K562 (cell line): ENCODE measurements at regions not wholly inside any gene's neighbourhood (a gene's known extent, or its start where the extent isn't known, plus 50 kb on each side); places are given as distances from the start of the nearest gene placed in this dataset.
"Not testable (repeated sequence)": the region's sequence is repeated elsewhere in the genome, so short reads cannot be mapped to it uniquely, and the experiment has no call there.

ENCODE experiments used
- ATAC-seq: fragments of 200-7000 bp; cut with Tn5 transposase; 3 replicates; pipeline ENCODE4 v1.9.1; 2020; ENCODE audit warnings: moderate library complexity
- BruUV-seq: library from RNA; stranded (reverse); fragments of 400-500 nt; replicated peaks from 2 replicates; lab custom pipeline; 2021; lab: Mats Ljungman, UMichigan
- CTCF ChIA-PET: fragments of 300-600 bp; formaldehyde crosslinking; extraction: SDS; loops from one replicate; lab custom pipeline; 2021; ENCODE audit warnings: low intra/inter-chr PET ratio; lab: Yijun Ruan, JAX
- POLR2A ChIA-PET: fragments of 300-600, 350-650 bp; sonication (Branson Sonifier 250); formaldehyde crosslinking; extraction: SDS; loops from one replicate; lab custom pipeline; 2021; ENCODE audit warnings: antibody characterized with exemption, inconsistent platforms; lab: Yijun Ruan, JAX
- DNase-seq, 4 experiments: peaks; one replicate each; pipeline versions ENCODE4 v3.0.0 to v3.0.0-alpha.2; 2011 to 2018; ENCODE audit warnings: low spot score in 3 of 4, mixed read lengths in 3 of 4; ENCODE audit errors: extremely low read depth in 1 of 4
- FAIRE-seq: peaks from 2 replicates; lab custom pipeline; 2011; peaks lifted over from hg19 to GRCh38; lab: Jason Lieb, UNC
- H2AFZ ChIP-seq: 2 replicates; pipeline ENCODE4 v1.6.0; 2011; ENCODE audit warnings: low read depth, low read length, control low read depth, inconsistent platforms
- H3K27ac ChIP-seq: fragments of 200-600 bp; 3 replicates; pipeline ENCODE4 v1.8.0; 2011; ENCODE audit warnings: low read depth, mild to moderate bottlenecking, control low read depth, inconsistent platforms, low read length, moderate library complexity, mixed read lengths; ENCODE audit errors: extremely low read depth
- H3K27me3 ChIP-seq, 2 experiments: fragments of 300-600 bp in 1 of 2; 2 replicates in 1 of 2; 3 replicates in 1 of 2; pipeline versions ENCODE4 v1.6.0 to v1.8.0; 2011; ENCODE audit warnings: inconsistent platforms in 2 of 2, low read length in 2 of 2, mild to moderate bottlenecking in 1 of 2, mixed read lengths in 1 of 2, moderate library complexity in 1 of 2; ENCODE audit not compliant: control insufficient read depth in 2 of 2, insufficient read depth in 2 of 2
- H3K36me3 ChIP-seq: fragments of 300-600 bp; 3 replicates; pipeline ENCODE4 v1.8.0; 2011; ENCODE audit warnings: mild to moderate bottlenecking, low read length, inconsistent platforms; ENCODE audit not compliant: control insufficient read depth, insufficient read depth
- H3K4me1 ChIP-seq, 2 experiments: fragments of 200-600 bp in 1 of 2; replicated peaks in 1 of 2; 2 replicates in 1 of 2; 3 replicates in 1 of 2; pipeline versions ENCODE4 v1.5.1 to v1.8.0; 2011; ENCODE audit warnings: inconsistent platforms in 2 of 2, low read length in 2 of 2, mild to moderate bottlenecking in 1 of 2, mixed read lengths in 1 of 2, moderate library complexity in 1 of 2; ENCODE audit not compliant: control insufficient read depth in 2 of 2, insufficient read depth in 2 of 2
- H3K4me2 ChIP-seq: 2 replicates; pipeline ENCODE4 v1.6.1; 2011; ENCODE audit warnings: low read length, control low read depth, inconsistent platforms, mixed read lengths; ENCODE audit not compliant: insufficient read depth
- H3K4me3 ChIP-seq: fragments of 200-600 bp; sonication (generic), shearing (Covaris generic); 2 replicates; pipeline ENCODE4 v1.5.1; 2016; ENCODE audit warnings: control low read depth, inconsistent platforms
- H3K79me2 ChIP-seq: fragments of 200-600 bp; 3 replicates; pipeline ENCODE4 v1.8.0; 2011; ENCODE audit warnings: low read length, inconsistent platforms; ENCODE audit not compliant: control insufficient read depth, insufficient read depth
- H3K9ac ChIP-seq, 2 experiments: 2 replicates each; pipeline versions ENCODE4 v1.6.0 to v1.6.1; 2011; ENCODE audit warnings: low read depth in 2 of 2, low read length in 2 of 2, control low read depth in 1 of 2, inconsistent platforms in 1 of 2, mild to moderate bottlenecking in 1 of 2, mixed read lengths in 1 of 2; ENCODE audit not compliant: insufficient read depth in 1 of 2
- H3K9me1 ChIP-seq: one replicate; pipeline ENCODE4 v1.6.0; 2011; ENCODE audit warnings: inconsistent platforms, mild to moderate bottlenecking, low read length, moderate library complexity; ENCODE audit not compliant: control insufficient read depth, insufficient read depth
- H3K9me3 ChIP-seq: replicated peaks from 2 replicates; pipeline ENCODE4 v1.5.1; 2011; ENCODE audit warnings: low read depth, low read length, inconsistent platforms; ENCODE audit not compliant: control insufficient read depth, insufficient read depth
- H4K20me1 ChIP-seq: replicated peaks from 2 replicates; pipeline ENCODE4 v1.6.1; 2011; ENCODE audit warnings: low read length, inconsistent platforms, mixed read lengths; ENCODE audit not compliant: control insufficient read depth, insufficient read depth
- CBFA2T3 ChIP-seq: fragments of 450-650 bp; IDR thresholded peaks from 2 replicates; pipeline ENCODE4 v1.6.1; 2017
- EGR1 ChIP-seq: fragments of 450-650 bp; conservative IDR thresholded peaks from 2 replicates; pipeline ENCODE4 v1.6.1; 2017; ENCODE audit warnings: mild to moderate bottlenecking
- HNRNPLL ChIP-seq: fragments of 200-400 bp; formaldehyde crosslinking; IDR thresholded peaks from 2 replicates; pipeline ENCODE4 v1.6.1; 2017; ENCODE audit warnings: low read length, low read depth, mild to moderate bottlenecking; ENCODE audit not compliant: poor library complexity, severe bottlenecking
- MAZ ChIP-seq, 2 experiments: fragments of 450-650 bp in 1 of 2; sonication (generic) in 1 of 2; formaldehyde crosslinking; IDR thresholded peaks in 1 of 2; conservative IDR thresholded peaks in 1 of 2; 2 replicates each; pipeline versions ENCODE4 v1.4.0 to v1.5.0; 2020; ENCODE audit warnings: mild to moderate bottlenecking in 1 of 2, missing genetic modification reagents in 1 of 2
- NCOA2 ChIP-seq, 2 experiments: fragments of 450-650 bp; IDR thresholded peaks; 2 replicates each; pipeline ENCODE4 v1.6.1; 2018; ENCODE audit warnings: mild to moderate bottlenecking in 2 of 2, moderate library complexity in 1 of 2; ENCODE audit not compliant: partially characterized antibody in 2 of 2
- STAT5A ChIP-seq: IDR thresholded peaks from 2 replicates; pipeline ENCODE4 v1.6.1; 2012; ENCODE audit warnings: low read length, inconsistent platforms, borderline replicate concordance
- TAL1 ChIP-seq: fragments of 450-650 bp; IDR thresholded peaks from 2 replicates; pipeline ENCODE4 v1.6.1; 2016; ENCODE audit warnings: mild to moderate bottlenecking
- ZBTB7A ChIP-seq: IDR thresholded peaks from 2 replicates; pipeline ENCODE4 v1.6.1; 2011; ENCODE audit warnings: low read depth, mild to moderate bottlenecking, low read length, moderate library complexity, borderline replicate concordance; ENCODE audit not compliant: control insufficient read depth
- WGBS: fragments of 100-300 bp; shearing (Covaris generic); methylation state at CpG from one replicate; pipeline ENCODE4 v1.1.6; 2016; ENCODE audit warnings: low coverage, mixed read lengths; ENCODE audit not compliant: insufficient coverage; ENCODE audit errors: missing lambda C conversion rate; 5-methylcytosine and 5-hydroxymethylcytosine counted together
- in situ Hi-C: fragments of 300-500 bp; cut with MboI; formaldehyde crosslinking; loops from 4 replicates; pipeline ENCODE4 v1.15.0; 2018; ENCODE audit warnings: inconsistent platforms, mixed read lengths
- intact Hi-C: fragments of 100-400 bp; cut with micrococcal nuclease; formaldehyde crosslinking; loops from 2 replicates; pipeline ENCODE4 v1.14.2; 2022
- TF ChIP-seq, protein P1 (sequence below): sonication (generic); IDR thresholded peaks from 2 replicates; pipeline ENCODE4 v1.6.1; 2016

- 12% methylated on average over 6 of the region's 10 CpGs for WGBS
- H3K4me3 ChIP-seq, H3K4me2 ChIP-seq, FAIRE-seq, CTCF ChIA-PET, H3K9me1 ChIP-seq, H3K79me2 ChIP-seq, H3K27me3 ChIP-seq, H3K36me3 ChIP-seq, ATAC-seq, intact Hi-C loops, H3K27ac ChIP-seq, BruUV-seq, H2AFZ ChIP-seq, H3K9me3 ChIP-seq, POLR2A ChIA-PET, H4K20me1 ChIP-seq: not testable (repeated sequence)
- in situ Hi-C loops, result loop anchor here (5.0 to 25.0 kb wide), 2 partner anchors 36 to 311 kb away; no protein-coding TSS in a partner anchor
- Histone ChIP-seq H3K9ac (peak overlapping the region in 1 of 2 experiments; percentile 2; a peak in 1 of 4 replicates), H3K4me1 (peaks cover 5 to 19% of the 10 kb centered on the region in 2 experiments; a peak in 4 of 5 replicates)
- 0 out of 2 replicates have a peak, but pooled peaks have one; percentile 14 for TF ChIP-seq EGR1
- peak; percentile 14; the same call in 1 of the 2 replicates for TF ChIP-seq TAL1
- TF ChIP-seq CBFA2T3, result peak; percentile 39; the same call in 1 of the 2 replicates
- TF ChIP-seq ZBTB7A, result peak; percentile 20; the same call in 1 of the 2 replicates
- TF ChIP-seq HNRNPLL, result peak; percentile 4
- TF ChIP-seq MAZ (CRISPR knock-in tag; conservative IDR thresholded peaks at IDR 0.05 in 1 of 2, IDR thresholded peaks at IDR 0.05 in 1 of 2), result peak in 1 of 2 experiments; percentile 57; a peak in 1 of 4 replicates
- TF ChIP-seq, protein P1, sequence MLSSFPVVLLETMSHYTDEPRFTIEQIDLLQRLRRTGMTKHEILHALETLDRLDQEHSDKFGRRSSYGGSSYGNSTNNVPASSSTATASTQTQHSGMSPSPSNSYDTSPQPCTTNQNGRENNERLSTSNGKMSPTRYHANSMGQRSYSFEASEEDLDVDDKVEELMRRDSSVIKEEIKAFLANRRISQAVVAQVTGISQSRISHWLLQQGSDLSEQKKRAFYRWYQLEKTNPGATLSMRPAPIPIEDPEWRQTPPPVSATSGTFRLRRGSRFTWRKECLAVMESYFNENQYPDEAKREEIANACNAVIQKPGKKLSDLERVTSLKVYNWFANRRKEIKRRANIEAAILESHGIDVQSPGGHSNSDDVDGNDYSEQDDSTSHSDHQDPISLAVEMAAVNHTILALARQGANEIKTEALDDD, result peak; percentile 16; the same call in 1 of the 2 replicates
- TF ChIP-seq NCOA2 (IDR thresholded peaks at IDR 0.05; ENCODE audit: partially characterized antibody in 2 of 2), result peak in 1 of 2 experiments; percentile 33
- TF ChIP-seq STAT5A, result peak; percentile 53
- DNase-seq, result peak in 1 of 4 experiments; percentile 91
These were observed 337.5 kb downstream of the CWH43 start for GRCh38 chr4:49323573-49323940.
